ENCODE measurements at regions not wholly inside any gene's neighbourhood (a gene's known extent, or its start where the extent isn't known, plus 50 kb on each side); places are given as distances from the start of the nearest gene placed in this dataset.

GRCh38 chr9:12464910-12465512 lies 228.2 kb upstream of the TYRP1 start:
- no peak for TF ChIP-seq POLR2A (IDR thresholded peaks at IDR 0.05)
- peak; percentile 21 to 58 (median 52) for TF ChIP-seq CTCF (IDR thresholded peaks at IDR 0.05)

Measured in body of pancreas (tissue), 4 donors.